ENCODE measurements at regions not wholly inside any gene's neighbourhood (a gene's known extent, or its start where the extent isn't known, plus 50 kb on each side); places are given as distances from the start of the nearest gene placed in this dataset.

GRCh38 chr4:129364747-129365452 lies 268.9 kb downstream of the C4orf33 start:
- TF ChIP-seq POLR2A (IDR thresholded peaks at IDR 0.05) (no peak), POLR2AphosphoS5 (IDR thresholded peaks at IDR 0.05) (no peak), CTCF (IDR thresholded peaks at IDR 0.05) (no peak)
